ENCODE measurements at regions not wholly inside any gene's neighbourhood (a gene's known extent, or its start where the extent isn't known, plus 50 kb on each side); places are given as distances from the start of the nearest gene placed in this dataset.

DNA sequence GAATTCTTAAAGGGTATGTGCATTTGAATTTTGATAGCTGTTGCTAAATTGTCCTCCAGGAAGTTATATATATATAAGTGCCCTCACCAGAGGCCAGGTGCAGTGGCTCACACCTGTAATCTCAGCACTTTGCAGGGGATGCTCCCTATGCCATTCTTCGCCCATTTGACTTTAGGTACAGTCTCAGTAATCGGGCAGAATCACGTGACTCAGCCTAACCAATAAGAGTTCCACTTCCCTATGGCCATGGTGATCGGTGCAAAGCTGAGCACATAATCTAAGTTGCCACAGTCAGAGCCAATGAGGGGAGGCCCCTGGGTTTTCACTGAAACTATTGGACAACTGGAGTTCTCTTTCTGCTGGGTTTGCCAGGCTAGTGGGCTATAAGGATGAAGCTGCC lies 274.6 kb upstream of the TBX3 start:
- TF ChIP-seq CTCF (conservative IDR thresholded peaks at IDR 0.05; ENCODE audit: low read length) (no peak), EZH2phosphoT487 (IDR thresholded peaks at IDR 0.05; ENCODE audit: borderline replicate concordance) (no peak)
- H4K20me1 ChIP-seq (ENCODE audit: insufficient read depth, low read length, poor library complexity, severe bottlenecking) = no peaks in the 10 kb centered on the region
- no peaks in the 10 kb centered on the region for H3K4me1 ChIP-seq (ENCODE audit: insufficient read depth, low read length, poor library complexity, severe bottlenecking)
- no peaks in the 10 kb centered on the region for H3K27me3 ChIP-seq (ENCODE audit: insufficient read depth, low read length, poor library complexity, severe bottlenecking)
- H3K9me2 ChIP-seq (replicated peaks; ENCODE audit: low read depth, low read length) = no peaks in the 10 kb centered on the region
- no peaks in the 10 kb centered on the region for H3K36me3 ChIP-seq (ENCODE audit: insufficient read depth, low read length)
- H2AFZ ChIP-seq (ENCODE audit: low read length) = no peak overlapping the region
- no peaks in the 10 kb centered on the region for H3K79me2 ChIP-seq (ENCODE audit: insufficient read depth, low read length)
- no peaks in the 10 kb centered on the region for H3K9me3 ChIP-seq (ENCODE audit: insufficient read depth, low read depth, low read length)
- H3K4me2 ChIP-seq (ENCODE audit: low read depth, low read length, poor library complexity, severe bottlenecking) = no peak overlapping the region
- H3K4me3 ChIP-seq (ENCODE audit: low read length, poor library complexity, severe bottlenecking) = no peak overlapping the region
- H3K9ac ChIP-seq (ENCODE audit: low read depth, low read length, poor library complexity, severe bottlenecking) = no peak overlapping the region
- no peaks in the 10 kb centered on the region for H3F3A ChIP-seq (ENCODE audit: low read depth)

GRCh38 chr12:114957225-114957624 lies 273.2 kb upstream of the TBX3 start:
- H3K4me1 ChIP-seq (ENCODE audit: insufficient read depth, low read length, poor library complexity, severe bottlenecking) = no peaks in the 10 kb centered on the region
- H3K4me2 ChIP-seq (ENCODE audit: low read depth, low read length, poor library complexity, severe bottlenecking) = no peak overlapping the region
- no peak overlapping the region for H3K9ac ChIP-seq (ENCODE audit: low read depth, low read length, poor library complexity, severe bottlenecking)
- no peaks in the 10 kb centered on the region for H3K9me2 ChIP-seq (replicated peaks; ENCODE audit: low read depth, low read length)
- no peak overlapping the region for H3K4me3 ChIP-seq (ENCODE audit: low read length, poor library complexity, severe bottlenecking)
- H3F3A ChIP-seq (ENCODE audit: low read depth) = no peaks in the 10 kb centered on the region
- TF ChIP-seq CTCF (conservative IDR thresholded peaks at IDR 0.05; ENCODE audit: low read length) = no peak
- no peaks in the 10 kb centered on the region for H3K9me3 ChIP-seq (ENCODE audit: insufficient read depth, low read depth, low read length)
- H3K79me2 ChIP-seq (ENCODE audit: insufficient read depth, low read length) = no peaks in the 10 kb centered on the region
- no peak overlapping the region for H2AFZ ChIP-seq (ENCODE audit: low read length)
- no peaks in the 10 kb centered on the region for H4K20me1 ChIP-seq (ENCODE audit: insufficient read depth, low read length, poor library complexity, severe bottlenecking)
- H3K27me3 ChIP-seq (ENCODE audit: insufficient read depth, low read length, poor library complexity, severe bottlenecking) = no peaks in the 10 kb centered on the region
- H3K36me3 ChIP-seq (ENCODE audit: insufficient read depth, low read length) = no peaks in the 10 kb centered on the region

GRCh38 chr12:114955414-114956014 lies 271.5 kb upstream of the TBX3 start:
- Histone ChIP-seq H3K9me3 (ENCODE audit: insufficient read depth, low read depth, low read length) (no peaks in the 10 kb centered on the region; the same call in 1 of the 2 replicates), H4K20me1 (ENCODE audit: insufficient read depth, low read length, poor library complexity, severe bottlenecking) (no peaks in the 10 kb centered on the region), H2AFZ (ENCODE audit: low read length) (no peak overlapping the region), H3K4me2 (ENCODE audit: low read depth, low read length, poor library complexity, severe bottlenecking) (no peak overlapping the region), H3K9ac (ENCODE audit: low read depth, low read length, poor library complexity, severe bottlenecking) (no peak overlapping the region), H3K9me2 (replicated peaks; ENCODE audit: low read depth, low read length) (no peaks in the 10 kb centered on the region), H3K79me2 (ENCODE audit: insufficient read depth, low read length) (no peaks in the 10 kb centered on the region), H3K4me3 (ENCODE audit: low read length, poor library complexity, severe bottlenecking) (no peak overlapping the region), H3K27me3 (ENCODE audit: insufficient read depth, low read length, poor library complexity, severe bottlenecking) (no peaks in the 10 kb centered on the region), H3F3A (ENCODE audit: low read depth) (no peaks in the 10 kb centered on the region), H3K4me1 (ENCODE audit: insufficient read depth, low read length, poor library complexity, severe bottlenecking) (no peaks in the 10 kb centered on the region), H3K36me3 (ENCODE audit: insufficient read depth, low read length) (no peaks in the 10 kb centered on the region)
- TF ChIP-seq EZH2phosphoT487 (IDR thresholded peaks at IDR 0.05; ENCODE audit: borderline replicate concordance) (no peak), CTCF (conservative IDR thresholded peaks at IDR 0.05; ENCODE audit: low read length) (no peak)

All from Loucy (cell line).